Kidney epithelial cell (primary cell): ENCODE measurements at regions not wholly inside any gene's neighbourhood (a gene's known extent, or its start where the extent isn't known, plus 50 kb on each side); places are given as distances from the start of the nearest gene placed in this dataset.

Source experiments
- DNase-seq: peaks from one replicate; pipeline ENCODE4 v3.0.0-alpha.2; 2010; ENCODE audit warnings: low read depth
- H3K27me3 ChIP-seq: 2 replicates; pipeline ENCODE4 v1.6.0; 2011; ENCODE audit warnings: low read length; ENCODE audit not compliant: control insufficient read depth, insufficient read depth
- H3K36me3 ChIP-seq: 2 replicates; pipeline ENCODE4 v1.5.1; 2011; ENCODE audit warnings: low read length; ENCODE audit not compliant: control insufficient read depth, insufficient read depth
- H3K4me3 ChIP-seq: 2 replicates; pipeline ENCODE4 v1.5.1; 2011; ENCODE audit warnings: low read depth, mild to moderate bottlenecking, control low read depth, low read length
- CTCF ChIP-seq: IDR thresholded peaks from 2 replicates; pipeline ENCODE4 v1.5.1; 2011; ENCODE audit warnings: mild to moderate bottlenecking, moderate library complexity, low read length, control low read depth, inconsistent platforms; ENCODE audit not compliant: insufficient read depth, poor library complexity, severe bottlenecking

- no peak for TF ChIP-seq CTCF
- H3K27me3 ChIP-seq: peaks cover 6% of the 10 kb centered on the region
- H3K4me3 ChIP-seq: no peak overlapping the region
- H3K36me3 ChIP-seq: no peaks in the 10 kb centered on the region
- no peak for DNase-seq
These were observed 565.8 kb downstream of the BUD13 start for GRCh38 chr11:116207019-116207418.

GRCh38 chr11:116202922-116203321, 569.9 kb downstream of the BUD13 start:
- Histone ChIP-seq H3K4me3 (no peak overlapping the region), H3K36me3 (no peaks in the 10 kb centered on the region), H3K27me3 (peaks cover 4% of the 10 kb centered on the region)
- no peak for DNase-seq
- TF ChIP-seq CTCF: no peak

- Histone ChIP-seq H3K36me3 (no peaks in the 10 kb centered on the region), H3K27me3 (peaks cover 2% of the 10 kb centered on the region), H3K4me3 (no peak overlapping the region)
- TF ChIP-seq CTCF: no peak
- no peak for DNase-seq
These were observed 572.2 kb downstream of the BUD13 start for GRCh38 chr11:116200564-116200963.

- no peaks in the 10 kb centered on the region for H3K36me3 ChIP-seq
- no peak for TF ChIP-seq CTCF
- H3K4me3 ChIP-seq: no peak overlapping the region
- no peak for DNase-seq
- H3K27me3 ChIP-seq: no peaks in the 10 kb centered on the region
These were observed 573.6 kb downstream of the BUD13 start for GRCh38 chr11:116199182-116199581.

- DNase-seq: no peak
- no peaks in the 10 kb centered on the region for H3K27me3 ChIP-seq
- H3K4me3 ChIP-seq: no peak overlapping the region
- no peak for TF ChIP-seq CTCF
- no peaks in the 10 kb centered on the region for H3K36me3 ChIP-seq
These were observed 578.5 kb downstream of the BUD13 start for GRCh38 chr11:116194156-116194904.
